NB4 (cell line): ENCODE measurements at regions not wholly inside any gene's neighbourhood (a gene's known extent, or its start where the extent isn't known, plus 50 kb on each side); places are given as distances from the start of the nearest gene placed in this dataset.

ENCODE experiments used
- POLR2A ChIP-seq: IDR thresholded peaks from 2 replicates; pipeline ENCODE4 v1.6.1; 2011; ENCODE audit warnings: mild to moderate bottlenecking; ENCODE audit not compliant: insufficient read length; ENCODE audit errors: extremely low read depth
- TF ChIP-seq, protein P1 (sequence below): IDR thresholded peaks from one replicate; pipeline ENCODE4 v1.5.1; 2012; ENCODE audit warnings: low read depth, low read length
- TF ChIP-seq, protein P2 (sequence below): IDR thresholded peaks from 2 replicates; pipeline ENCODE4 v1.6.1; 2011; ENCODE audit warnings: low read depth, low read length

- TF ChIP-seq, protein P1, sequence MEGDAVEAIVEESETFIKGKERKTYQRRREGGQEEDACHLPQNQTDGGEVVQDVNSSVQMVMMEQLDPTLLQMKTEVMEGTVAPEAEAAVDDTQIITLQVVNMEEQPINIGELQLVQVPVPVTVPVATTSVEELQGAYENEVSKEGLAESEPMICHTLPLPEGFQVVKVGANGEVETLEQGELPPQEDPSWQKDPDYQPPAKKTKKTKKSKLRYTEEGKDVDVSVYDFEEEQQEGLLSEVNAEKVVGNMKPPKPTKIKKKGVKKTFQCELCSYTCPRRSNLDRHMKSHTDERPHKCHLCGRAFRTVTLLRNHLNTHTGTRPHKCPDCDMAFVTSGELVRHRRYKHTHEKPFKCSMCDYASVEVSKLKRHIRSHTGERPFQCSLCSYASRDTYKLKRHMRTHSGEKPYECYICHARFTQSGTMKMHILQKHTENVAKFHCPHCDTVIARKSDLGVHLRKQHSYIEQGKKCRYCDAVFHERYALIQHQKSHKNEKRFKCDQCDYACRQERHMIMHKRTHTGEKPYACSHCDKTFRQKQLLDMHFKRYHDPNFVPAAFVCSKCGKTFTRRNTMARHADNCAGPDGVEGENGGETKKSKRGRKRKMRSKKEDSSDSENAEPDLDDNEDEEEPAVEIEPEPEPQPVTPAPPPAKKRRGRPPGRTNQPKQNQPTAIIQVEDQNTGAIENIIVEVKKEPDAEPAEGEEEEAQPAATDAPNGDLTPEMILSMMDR: no peak
- TF ChIP-seq POLR2A: no peak
- TF ChIP-seq, protein P2, sequence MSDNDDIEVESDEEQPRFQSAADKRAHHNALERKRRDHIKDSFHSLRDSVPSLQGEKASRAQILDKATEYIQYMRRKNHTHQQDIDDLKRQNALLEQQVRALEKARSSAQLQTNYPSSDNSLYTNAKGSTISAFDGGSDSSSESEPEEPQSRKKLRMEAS: no peak
These were observed 609.9 kb downstream of the INSC start for GRCh38 chr11:15724601-15725000.
